GM12872 (cell line): ENCODE measurements at regions not wholly inside any gene's neighbourhood (a gene's known extent, or its start where the extent isn't known, plus 50 kb on each side); places are given as distances from the start of the nearest gene placed in this dataset.

Experiments used
- TF ChIP-seq, protein P1 (sequence below): IDR thresholded peaks from 3 replicates; pipeline ENCODE4 v1.5.1; 2011; ENCODE audit warnings: low read depth, mild to moderate bottlenecking, low read length, moderate library complexity; ENCODE audit not compliant: insufficient read depth

DNA sequence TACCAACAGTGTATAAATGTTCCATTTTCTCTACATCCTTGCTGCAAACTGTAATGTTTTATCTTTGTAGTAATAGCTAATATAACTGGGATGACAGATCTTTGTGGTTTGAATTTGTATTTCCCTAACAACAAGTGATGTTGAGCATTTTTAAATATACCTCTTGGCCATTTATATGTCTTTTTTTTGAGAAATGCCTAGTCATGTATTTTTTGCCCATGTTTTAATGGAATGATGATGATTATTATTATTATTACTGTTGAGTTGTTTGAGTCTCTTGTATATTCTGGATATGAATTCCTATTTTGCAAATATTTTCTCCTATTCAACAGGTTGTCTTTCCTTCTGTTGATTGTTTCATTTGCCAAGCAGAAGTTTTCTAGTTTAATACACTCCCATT, 654.9 kb downstream of the ZPLD1 start:
- TF ChIP-seq, protein P1, sequence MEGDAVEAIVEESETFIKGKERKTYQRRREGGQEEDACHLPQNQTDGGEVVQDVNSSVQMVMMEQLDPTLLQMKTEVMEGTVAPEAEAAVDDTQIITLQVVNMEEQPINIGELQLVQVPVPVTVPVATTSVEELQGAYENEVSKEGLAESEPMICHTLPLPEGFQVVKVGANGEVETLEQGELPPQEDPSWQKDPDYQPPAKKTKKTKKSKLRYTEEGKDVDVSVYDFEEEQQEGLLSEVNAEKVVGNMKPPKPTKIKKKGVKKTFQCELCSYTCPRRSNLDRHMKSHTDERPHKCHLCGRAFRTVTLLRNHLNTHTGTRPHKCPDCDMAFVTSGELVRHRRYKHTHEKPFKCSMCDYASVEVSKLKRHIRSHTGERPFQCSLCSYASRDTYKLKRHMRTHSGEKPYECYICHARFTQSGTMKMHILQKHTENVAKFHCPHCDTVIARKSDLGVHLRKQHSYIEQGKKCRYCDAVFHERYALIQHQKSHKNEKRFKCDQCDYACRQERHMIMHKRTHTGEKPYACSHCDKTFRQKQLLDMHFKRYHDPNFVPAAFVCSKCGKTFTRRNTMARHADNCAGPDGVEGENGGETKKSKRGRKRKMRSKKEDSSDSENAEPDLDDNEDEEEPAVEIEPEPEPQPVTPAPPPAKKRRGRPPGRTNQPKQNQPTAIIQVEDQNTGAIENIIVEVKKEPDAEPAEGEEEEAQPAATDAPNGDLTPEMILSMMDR, result no peak

DNA sequence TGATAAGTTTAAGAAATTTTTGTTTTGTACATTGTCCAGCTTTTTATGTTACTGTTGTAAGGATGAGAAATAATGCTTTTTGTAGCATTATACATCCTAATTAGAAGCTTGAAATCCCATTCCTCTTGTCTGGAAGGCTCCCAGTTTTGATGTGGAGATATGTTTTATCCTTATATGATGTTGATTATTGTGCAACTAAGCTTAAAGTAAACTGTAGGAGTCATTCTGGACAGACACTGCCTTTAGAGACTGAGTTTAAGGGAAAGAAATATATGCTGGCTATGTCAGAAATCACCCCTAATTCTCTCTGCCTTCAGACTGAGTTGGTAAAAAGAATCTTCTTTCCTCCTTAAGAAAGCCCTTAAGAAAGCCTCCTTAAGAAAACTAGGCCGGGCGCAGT, 670.4 kb downstream of the ZPLD1 start:
- TF ChIP-seq, protein P1, result no peak

DNA sequence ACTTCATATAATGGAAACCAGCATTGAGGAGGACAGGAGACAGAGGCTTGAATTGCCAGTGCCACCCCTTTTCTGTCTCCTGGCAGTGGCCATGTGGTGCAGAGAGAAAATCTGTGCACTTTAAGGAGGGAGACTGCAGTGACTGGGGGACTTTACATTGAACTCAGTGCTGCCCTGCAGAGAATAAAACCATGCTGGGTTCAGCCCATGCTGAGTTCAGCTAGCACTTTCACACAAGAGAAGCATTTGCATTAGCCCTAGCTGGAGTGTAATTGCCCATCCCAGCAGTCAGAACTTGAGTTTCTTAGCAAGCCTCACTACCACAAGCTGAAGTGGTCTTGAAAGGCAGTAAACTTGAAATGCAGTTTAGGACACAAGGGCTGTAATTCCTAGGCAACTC, 677.5 kb downstream of the ZPLD1 start:
- TF ChIP-seq, protein P1, result no peak

DNA sequence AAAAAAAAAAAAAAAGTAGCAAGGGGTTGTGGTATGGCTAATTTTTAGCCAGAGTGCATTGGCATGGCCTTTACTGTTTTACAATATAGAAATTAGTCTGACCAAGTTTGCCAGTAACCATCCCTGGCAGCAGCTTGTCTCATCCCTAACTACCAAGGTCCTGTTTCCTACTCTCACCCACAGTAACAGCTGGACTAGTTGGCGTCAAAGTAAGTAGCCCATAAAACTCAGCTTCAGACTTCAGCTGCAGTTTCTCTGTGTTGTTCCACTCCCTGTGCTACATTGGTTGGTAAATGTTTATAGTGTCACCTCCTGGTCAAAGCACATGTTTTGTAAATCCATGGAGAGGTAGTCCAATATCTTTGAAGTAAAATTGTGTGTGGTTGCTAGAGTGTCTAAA, 691.3 kb downstream of the ZPLD1 start:
- TF ChIP-seq, protein P1, result no peak

DNA sequence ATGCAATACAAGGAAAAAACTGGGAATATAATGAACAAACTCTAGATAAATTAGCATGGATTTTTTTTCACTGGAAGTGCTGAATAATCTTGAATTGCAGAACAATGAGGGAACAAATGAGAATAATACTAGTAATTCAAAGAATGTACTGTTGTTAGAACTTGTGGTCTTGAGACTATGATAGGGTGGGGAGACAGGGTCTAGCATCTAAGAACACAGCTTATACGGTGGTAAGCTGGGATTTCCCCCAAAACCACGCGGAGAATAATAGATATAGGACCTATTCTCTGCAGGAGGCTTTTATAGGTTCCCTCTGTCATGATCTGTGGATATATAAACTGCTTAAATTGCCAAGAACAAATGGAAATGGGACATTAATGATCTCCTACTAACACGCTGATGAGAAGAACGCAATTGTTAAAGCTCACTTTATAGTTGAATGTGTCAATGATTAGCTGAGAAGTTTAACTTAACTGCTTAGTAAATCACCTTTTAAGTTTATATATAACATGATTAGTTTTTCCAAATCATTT, 692.3 kb downstream of the ZPLD1 start:
- TF ChIP-seq, protein P1, result no peak

DNA sequence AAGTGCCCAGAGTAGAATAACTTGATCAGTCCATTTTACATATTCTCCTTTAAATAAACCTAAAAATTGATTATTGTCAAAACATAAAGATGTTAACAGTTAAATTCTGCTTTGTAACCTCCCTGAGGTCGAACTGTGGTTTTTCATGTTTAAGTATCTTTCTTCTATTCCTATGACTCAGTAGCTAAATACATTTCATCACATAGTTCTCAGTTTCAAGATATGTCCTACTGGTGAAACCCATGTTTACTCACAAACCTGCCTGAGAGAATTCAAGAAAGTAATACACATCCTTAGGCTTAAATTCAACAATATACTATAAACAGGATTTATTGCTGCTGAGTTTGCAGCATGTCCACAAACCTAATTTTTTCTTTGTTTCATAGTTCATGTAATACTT, 692.9 kb downstream of the ZPLD1 start:
- TF ChIP-seq, protein P1, result no peak

DNA sequence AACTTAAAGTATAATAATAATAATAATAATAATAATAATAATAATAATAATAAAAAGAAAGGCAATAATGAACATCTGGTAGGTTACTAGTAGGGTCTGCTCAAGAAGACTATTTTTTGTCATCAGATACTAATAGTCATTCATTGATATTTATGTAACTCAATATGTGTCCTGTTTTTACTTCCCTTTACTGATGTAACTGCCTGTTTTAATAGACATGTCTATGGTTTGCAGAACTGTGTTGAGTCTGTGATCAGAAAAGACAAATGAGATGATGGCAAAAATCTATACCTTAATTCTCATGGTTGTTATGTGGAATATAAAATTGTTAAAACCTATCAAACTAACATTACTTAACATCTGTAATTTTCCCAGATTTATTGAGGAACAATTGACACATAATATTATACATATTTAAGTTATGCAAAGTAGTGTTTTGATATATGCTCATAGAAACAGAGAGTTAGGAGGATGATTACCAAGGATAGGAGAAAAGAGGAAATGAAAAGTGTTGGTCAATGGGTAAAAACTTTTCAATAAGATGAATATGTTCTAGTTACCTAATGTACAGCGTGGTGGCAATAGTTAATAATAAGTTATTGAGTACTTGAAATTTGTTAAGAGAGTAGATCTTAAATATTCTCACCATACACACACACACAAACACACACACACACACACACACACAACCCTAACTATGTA, 699.4 kb downstream of the ZPLD1 start:
- TF ChIP-seq, protein P1, result no peak
